Stimulated activated CD8-positive, alpha-beta memory T cell treated with anti-CD3 and anti-CD28 coated beads, Interleukin-15, amount 100 ng/mL, for 1 hour (primary cell): ENCODE measurements at regions not wholly inside any gene's neighbourhood (a gene's known extent, or its start where the extent isn't known, plus 50 kb on each side); places are given as distances from the start of the nearest gene placed in this dataset.
"Not testable (repeated sequence)": the region's sequence is repeated elsewhere in the genome, so short reads cannot be mapped to it uniquely, and the experiment has no call there.

Experiments
- DNase-seq: peaks from one replicate; pipeline ENCODE4 v3.0.0-alpha.2; 2020; ENCODE audit warnings: low read depth

- peak; percentile 43 for DNase-seq
Measured at GRCh38 chr3:153221748-153222162, 59.7 kb downstream of the RAP2B start.

- DNase-seq, result not testable (repeated sequence)
Measured at GRCh38 chr3:153226877-153227276, 64.9 kb downstream of the RAP2B start.

- DNase-seq, result not testable (repeated sequence)
Measured at GRCh38 chr3:153230427-153230826, 68.4 kb downstream of the RAP2B start.

DNA sequence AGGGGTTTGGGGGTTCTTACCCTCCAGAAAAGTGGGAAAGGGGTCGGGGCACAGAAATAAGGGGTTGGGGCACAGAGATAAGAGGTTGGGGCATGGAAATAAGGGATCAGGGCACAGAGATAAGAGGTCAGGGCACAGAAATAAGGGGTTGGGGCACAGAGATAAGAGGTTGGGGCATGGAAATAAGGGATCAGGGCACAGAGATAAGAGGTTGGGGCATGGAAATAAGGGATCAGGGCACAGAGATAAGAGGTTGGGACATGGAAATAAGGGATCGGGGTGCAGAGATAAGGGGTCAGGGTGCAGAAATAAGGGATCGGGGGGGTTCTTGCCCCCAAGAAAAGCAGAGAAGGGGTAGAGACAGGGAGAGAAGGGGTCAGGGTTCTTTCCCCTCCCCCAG, 69.2 kb downstream of the RAP2B start:
- not testable (repeated sequence) for DNase-seq

- DNase-seq, result not testable (repeated sequence)
Measured at GRCh38 chr3:153232050-153232752, 70.2 kb downstream of the RAP2B start.

DNA sequence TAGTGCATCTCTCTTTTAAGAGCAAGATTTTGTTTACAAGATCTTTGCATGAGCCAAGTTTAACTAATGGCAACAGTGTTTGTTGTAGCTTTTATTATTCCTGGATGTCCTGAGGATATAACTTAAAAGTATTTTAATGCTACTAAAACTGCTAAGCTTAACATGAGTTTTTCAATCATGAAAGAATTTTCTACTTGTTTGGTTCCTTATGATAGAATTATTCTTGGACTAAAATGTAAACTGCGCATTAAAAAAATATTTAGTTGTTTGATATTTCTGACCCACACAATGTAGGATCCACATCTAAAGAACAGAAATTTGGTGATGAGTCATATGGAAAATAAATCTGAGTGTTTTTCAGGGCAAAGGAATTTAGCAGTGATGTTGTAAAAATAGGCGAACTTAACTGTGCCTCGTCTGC, 70.8 kb downstream of the RAP2B start:
- DNase-seq, result no peak

GRCh38 chr3:153233986-153234385, 72.0 kb downstream of the RAP2B start:
- DNase-seq, result no peak

DNA sequence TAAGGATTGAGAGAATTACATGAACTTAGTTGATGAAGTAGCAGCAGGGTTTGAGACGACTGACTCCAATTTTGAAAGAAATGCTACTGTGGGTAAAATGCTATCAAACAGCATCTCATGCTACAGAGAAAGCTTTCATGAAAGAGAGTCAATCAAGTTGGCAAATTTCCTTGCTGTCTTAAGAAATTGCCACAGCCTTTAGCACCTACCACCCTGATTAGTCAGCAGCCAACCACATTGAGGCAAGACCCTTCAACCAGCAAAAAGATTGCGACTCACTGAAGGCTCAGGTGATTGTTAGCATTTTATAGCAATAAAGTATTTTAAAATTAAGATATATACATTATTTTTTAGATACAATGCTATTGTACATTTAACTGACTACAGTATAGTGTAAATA, 80.9 kb downstream of the RAP2B start:
- no peak for DNase-seq

- no peak for DNase-seq
Measured at GRCh38 chr3:153244961-153245360, 82.9 kb downstream of the RAP2B start.

DNA sequence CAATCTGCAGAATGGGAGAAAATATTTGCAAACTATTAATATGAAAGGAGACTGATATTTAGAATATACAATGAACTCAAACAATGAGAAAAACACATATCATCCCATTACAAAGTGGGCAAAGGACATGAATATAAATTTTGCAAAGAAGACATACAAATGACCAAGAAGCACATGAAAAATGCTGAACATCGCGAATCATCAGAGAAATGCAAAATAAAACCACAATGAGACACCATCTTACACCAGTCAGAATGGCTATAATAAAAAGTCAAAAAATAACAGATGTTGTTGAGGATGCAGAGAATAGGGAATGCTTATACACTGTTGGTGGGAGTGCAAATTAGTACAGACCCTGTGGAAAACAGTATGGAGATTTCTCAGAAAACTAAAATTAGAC, 83.6 kb downstream of the RAP2B start:
- DNase-seq, result no peak

- DNase-seq, result no peak
Measured at GRCh38 chr3:153246331-153246730, 84.3 kb downstream of the RAP2B start.

GRCh38 chr3:153246806-153247205, 84.8 kb downstream of the RAP2B start:
- DNase-seq, result no peak

GRCh38 chr3:153247331-153248330, 85.6 kb downstream of the RAP2B start:
- DNase-seq, result no peak

- not testable (repeated sequence) for DNase-seq
Measured at GRCh38 chr3:153248835-153249234, 86.8 kb downstream of the RAP2B start.

DNA sequence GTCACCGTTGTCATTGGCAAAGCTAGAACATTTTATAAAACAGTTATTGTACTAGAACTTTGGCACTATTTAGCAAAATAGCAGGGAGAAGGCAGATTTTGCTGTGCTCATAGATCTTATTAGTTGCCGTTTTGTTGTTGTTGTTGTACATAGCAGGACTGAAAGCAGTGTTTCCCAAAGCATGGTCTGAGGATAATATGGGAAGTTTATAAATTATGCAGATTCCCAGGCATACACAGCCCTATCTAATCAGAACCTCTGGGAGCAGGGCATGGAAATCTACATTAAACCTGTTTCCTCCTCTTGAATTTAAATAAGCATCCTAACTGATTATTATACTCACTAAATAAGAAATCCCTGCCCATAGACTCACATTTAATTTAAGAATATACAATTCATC, 87.9 kb downstream of the RAP2B start:
- no peak for DNase-seq

- DNase-seq, result no peak
Measured at GRCh38 chr3:153250446-153250845, 88.4 kb downstream of the RAP2B start.

DNA sequence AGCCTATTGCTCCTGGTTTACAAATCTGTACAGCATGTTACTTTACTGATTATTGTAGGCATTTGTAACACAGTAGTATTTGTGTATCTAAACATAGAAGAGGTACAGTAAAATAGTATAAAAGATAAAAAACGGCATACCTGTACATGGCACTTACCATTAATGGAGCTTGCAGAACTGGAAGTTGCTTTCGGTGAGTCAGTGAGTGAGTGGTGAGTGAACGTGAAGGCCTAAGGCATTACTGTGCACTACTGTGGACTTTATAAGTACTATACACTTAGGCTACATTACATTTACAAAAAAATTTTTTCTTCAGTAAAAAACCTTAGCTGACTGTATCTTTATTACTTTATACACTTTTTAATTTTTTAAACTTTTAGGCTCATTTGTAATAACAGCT, 90.9 kb downstream of the RAP2B start:
- no peak for DNase-seq

GRCh38 chr3:153254361-153254760, 92.3 kb downstream of the RAP2B start:
- DNase-seq, result no peak

GRCh38 chr3:153257673-153258351, 95.8 kb downstream of the RAP2B start:
- no peak for DNase-seq

DNA sequence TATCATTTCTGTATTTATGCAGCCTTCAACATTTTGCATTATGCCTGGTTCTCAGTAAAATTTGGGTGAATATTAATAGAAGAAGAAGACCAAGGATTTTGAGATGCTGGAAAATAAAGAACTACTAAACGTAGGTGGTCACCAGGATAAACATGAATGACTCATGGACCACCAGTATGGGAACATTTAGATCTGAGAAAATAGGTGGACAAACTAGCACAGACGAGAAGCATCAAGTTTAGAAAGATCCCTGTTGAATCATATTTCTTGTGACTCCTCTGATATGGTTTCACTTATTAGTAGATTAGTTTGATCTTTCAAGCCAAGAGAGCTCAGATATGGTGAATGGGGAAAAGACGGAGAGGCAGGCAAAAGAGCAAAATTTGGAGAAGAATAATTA, 97.9 kb downstream of the RAP2B start:
- DNase-seq, result no peak

DNA sequence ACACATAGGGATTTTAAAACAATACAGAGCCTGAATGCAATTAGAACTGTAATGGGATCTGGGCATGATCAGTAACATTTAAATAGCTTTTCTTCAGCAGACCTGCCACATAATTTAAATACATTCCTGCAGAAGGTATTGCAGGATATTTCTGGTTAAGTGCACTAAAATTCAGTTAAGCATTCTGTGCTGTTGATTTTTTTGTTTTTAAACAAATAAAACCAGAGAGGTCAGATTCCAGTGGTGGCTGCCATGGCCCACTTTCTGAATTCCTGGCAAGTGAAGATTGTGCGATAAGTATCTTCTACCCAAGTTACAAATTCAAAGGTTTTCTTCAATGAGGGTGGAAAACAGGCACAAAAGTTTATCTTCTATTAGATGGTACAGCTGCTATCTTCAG, 98.7 kb downstream of the RAP2B start:
- no peak for DNase-seq

DNA sequence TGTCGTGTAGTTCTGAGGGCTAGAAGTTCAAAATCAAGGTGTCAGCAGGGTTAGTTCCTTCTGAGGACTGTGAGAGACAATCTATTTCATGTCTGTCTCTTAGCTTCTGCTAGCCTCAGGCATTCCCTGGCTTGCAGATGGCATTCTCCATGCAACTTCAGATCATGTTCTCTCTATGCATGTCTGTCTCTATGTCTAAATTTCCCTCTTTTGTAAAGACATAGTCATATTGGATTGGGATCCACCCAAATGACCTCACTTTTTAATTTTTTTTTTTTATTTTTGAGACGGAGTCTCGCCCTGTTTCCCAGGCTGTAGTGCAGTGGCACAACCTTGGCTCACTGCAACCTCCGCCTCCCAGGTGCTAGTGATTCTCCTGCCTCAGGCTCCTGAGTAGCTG, 104.6 kb downstream of the RAP2B start:
- no peak for DNase-seq
